HCEC 1CT (cell line): ENCODE measurements at regions not wholly inside any gene's neighbourhood (a gene's known extent, or its start where the extent isn't known, plus 50 kb on each side); places are given as distances from the start of the nearest gene placed in this dataset.
"Not testable (repeated sequence)": the region's sequence is repeated elsewhere in the genome, so short reads cannot be mapped to it uniquely, and the experiment has no call there.

Source experiments
- DNase-seq: peaks from one replicate; pipeline ENCODE4 v3.0.0-alpha.2; 2017

DNA sequence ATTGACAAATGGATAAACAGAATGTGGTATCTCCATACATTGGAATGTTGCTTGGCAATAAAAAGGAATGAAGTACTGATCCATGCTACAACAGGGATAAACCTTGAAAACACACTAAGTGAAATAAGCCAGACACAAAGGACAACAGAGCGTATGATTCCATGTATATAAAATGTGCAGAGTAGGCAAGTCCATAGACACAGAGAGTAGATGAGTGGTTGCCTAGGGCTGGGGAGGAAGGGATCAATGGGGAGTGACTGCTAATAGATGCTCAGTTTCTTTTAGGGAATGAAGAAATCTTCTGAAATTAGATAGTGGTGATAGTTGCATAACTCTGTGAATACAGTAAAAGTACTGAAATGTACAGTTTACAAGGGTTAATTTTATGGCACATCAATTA, 59.4 kb upstream of the SMURF2 start:
- DNase-seq = not testable (repeated sequence)

- DNase-seq = not testable (repeated sequence)
Observed at GRCh38 chr17:64720253-64720652, 58.1 kb upstream of the SMURF2 start.

DNA sequence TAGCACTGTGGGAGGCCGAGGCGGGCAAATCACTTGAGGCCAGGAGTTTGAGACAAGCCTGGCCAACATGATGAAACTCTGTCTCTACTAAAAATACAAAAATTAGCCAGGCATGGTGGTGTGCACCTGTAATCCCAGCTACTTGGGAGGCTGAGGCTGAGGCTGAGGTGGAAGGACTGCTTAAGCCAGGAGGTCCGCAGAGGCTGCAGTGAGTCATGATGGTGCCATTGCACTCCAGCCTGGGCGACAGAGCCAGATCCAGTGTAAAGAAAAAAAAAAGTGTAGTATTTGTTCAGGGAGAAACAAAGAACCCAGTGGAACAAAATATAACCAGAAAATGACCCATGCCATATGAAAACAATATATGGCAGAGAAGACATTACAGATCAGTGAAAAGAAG, 57.4 kb upstream of the SMURF2 start:
- not testable (repeated sequence) for DNase-seq

- not testable (repeated sequence) for DNase-seq
Observed at GRCh38 chr17:64718816-64719215, 56.7 kb upstream of the SMURF2 start.

DNA sequence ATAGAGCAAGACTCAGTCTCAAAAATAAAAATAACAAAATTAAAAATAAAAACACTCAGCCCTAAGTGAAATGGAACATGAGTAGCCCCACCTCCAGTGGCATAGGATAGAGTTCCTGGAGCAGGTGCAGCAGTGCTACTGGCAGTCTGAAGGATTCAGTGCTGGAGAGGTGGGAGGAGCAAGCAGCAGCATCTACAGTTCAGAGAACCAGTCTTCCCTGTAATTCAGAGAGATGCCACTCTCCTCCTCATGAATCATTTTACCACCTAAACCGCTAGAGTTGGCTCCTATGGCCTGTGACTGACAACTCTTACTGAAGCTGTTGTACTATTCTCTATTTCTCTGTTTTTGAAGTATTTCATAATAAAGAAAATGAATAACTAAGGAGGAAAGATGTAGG, 56.0 kb upstream of the SMURF2 start:
- DNase-seq = no peak

GRCh38 chr17:64716496-64716895, 54.4 kb upstream of the SMURF2 start:
- not testable (repeated sequence) for DNase-seq

DNA sequence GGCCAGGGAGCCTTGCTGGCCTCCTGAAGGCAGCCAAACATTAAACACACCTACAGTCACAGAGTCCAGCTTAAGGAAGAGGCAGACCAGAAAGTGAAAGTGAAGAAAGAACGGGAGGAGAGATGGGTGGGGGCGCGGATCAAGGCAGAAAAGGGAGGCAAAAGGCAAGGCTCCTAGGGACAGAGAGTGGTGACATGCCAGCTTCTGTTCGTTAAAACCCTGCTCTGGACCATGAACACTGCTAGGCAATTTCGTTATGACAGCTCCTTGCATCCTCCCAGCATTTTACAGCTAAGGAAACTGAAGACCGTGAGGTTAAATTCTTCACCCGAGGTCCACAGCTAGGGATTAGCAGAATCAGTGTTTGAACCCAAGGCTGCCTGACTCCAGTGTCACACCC, 51.7 kb upstream of the SMURF2 start:
- not testable (repeated sequence) for DNase-seq

- DNase-seq = not testable (repeated sequence)
Observed at GRCh38 chr17:64712557-64713351, 50.6 kb upstream of the SMURF2 start.
